ENCODE measurements at regions not wholly inside any gene's neighbourhood (a gene's known extent, or its start where the extent isn't known, plus 50 kb on each side); places are given as distances from the start of the nearest gene placed in this dataset.

DNA sequence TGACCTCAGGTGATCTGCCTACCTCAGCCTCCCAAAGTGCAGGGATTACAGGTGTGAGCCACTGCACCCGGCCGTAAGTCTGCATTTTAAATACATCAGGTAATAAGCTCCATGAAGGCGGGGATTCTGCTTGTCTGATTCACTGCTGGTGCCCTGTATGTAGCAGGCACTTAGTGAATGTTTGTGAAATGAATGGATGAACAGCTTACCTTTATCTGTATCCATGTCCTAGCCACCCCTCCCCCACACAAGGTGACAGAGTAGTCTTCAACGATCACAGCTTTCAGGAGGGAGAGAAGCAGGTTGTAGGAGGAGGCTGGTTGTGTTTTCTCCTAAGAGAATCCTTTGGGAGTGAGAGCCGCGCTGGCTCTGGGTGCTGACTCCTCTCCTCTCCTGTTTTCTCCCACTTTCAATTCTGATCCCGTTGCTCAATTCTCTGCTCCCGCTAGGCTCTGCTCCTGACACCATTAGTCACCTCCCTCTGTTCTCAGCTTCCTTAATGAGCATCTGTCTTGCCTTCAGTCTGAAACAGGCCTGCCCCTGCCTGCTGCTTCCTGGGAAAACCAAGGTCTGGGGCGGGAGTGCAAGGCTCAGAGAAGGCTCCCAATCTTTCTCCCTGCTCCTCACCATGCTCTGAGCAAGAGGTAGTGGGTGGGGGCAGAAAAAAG lies 88.8 kb upstream of the CTNNA1 start:
- no peak for DNase-seq

DNA sequence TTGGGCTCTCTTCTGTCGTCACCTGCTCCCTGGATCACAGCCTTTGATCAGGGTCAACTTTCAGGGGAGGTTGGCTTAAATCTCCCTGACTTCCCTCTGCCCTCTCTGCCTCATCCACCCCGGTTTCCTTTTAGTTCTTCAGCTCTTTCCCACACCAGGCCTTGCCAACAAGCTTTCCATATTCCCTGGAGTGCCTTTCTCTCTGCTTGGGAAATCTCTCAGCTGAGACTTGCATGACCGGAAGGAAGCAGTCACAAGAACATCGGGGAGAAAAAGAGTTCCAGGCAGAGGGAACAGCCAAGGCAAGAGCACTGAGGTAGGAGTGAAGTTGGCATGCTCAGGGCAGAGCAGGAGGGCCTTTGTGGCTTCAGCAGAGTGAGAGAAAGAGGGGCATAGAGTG lies 88.4 kb upstream of the HSPA9 start:
- DNase-seq: no peak

DNA sequence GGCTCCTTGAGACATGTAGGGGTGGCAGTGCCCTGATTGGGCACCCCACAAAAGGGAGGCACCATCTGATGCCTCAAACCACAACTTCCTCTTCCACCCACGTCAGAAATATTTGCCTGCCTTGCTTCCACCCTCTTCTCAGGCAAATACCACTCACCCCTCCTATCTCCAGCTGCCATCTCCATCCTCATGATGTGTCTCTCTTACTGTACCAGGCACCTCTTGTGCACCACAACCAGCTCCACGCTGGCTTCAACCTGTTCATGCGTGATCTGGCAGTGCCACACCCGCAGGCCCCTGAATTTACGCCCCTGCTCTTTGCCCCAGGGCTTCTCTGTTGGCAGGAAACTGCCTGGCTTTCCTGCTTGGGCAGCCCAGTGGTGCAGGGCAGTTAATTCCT lies 87.8 kb upstream of the HSPA9 start:
- DNase-seq: no peak

DNA sequence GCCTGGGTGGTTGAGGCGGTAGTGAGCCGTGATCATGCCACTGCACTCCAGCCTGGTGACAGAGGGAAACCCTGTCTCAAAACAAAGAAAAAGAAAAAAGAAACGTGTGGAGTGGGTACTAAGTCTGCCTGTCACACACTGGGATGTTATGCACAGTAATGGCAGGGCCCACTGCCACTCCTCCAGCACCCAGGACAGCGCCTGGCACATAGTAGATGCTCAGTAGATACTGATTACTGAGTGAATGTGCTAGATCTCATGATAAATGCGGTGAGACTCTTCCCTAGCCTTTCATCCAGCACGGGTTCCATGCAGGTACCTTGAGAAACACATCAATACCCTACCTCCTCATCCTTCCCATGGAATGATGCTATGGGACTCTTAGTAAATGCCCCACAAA lies 87.4 kb upstream of the HSPA9 start:
- no peak for DNase-seq

DNA sequence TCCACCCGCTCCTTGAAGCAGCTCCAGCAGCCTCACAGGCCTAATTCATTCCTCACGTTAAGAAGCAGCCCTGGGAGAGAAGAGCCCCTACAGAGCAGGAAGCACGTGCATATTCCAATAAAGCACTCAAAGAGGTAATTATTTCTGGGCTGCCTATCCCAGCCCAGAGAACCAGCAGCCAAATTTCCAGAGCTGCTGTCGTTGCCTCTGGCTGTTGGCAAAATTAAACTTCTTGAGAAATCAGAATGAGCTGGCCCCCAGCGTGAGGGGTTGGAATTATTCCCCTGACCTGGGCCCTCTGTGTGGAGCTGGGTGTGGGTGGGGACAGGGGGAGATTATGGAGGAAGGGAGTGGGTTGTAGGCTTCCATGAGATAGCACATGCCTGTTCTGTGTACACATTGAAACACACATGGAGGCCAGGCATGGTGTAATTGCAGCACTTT lies 86.8 kb upstream of the HSPA9 start:
- DNase-seq: peak; percentile 49

DNA sequence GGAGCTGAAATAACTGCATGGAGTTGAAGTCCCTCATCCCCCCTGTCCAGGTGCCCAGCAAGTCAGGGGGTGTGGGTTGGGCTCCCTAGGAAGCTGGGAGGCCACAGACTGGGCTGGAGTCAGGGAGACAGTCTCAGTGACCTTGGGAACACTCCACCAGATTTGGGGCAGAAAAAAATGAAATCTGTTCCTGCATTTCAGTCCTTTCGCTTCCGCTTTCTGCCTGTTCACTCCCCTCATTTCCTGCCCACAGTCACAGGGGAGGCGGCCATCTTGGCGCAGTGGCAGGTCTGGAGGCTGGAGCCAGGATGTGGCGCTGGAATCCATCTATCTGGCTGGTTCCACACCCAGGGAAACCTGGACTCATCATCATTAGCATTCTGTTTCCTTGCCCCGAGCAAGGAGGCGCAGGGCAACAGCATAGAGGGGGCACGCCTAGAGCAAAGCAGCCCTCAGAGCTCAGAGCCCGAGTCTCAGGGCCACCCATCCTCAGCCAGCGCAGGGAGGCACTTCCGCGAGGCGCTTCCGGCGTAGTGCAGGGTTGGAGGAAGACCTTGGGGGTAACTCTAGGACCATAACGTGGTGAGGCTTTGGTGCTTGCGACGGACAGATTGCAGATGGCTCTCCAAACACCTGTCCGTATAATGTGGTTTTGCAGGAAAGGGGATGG lies 86.2 kb upstream of the HSPA9 start:
- DNase-seq: no peak

DNA sequence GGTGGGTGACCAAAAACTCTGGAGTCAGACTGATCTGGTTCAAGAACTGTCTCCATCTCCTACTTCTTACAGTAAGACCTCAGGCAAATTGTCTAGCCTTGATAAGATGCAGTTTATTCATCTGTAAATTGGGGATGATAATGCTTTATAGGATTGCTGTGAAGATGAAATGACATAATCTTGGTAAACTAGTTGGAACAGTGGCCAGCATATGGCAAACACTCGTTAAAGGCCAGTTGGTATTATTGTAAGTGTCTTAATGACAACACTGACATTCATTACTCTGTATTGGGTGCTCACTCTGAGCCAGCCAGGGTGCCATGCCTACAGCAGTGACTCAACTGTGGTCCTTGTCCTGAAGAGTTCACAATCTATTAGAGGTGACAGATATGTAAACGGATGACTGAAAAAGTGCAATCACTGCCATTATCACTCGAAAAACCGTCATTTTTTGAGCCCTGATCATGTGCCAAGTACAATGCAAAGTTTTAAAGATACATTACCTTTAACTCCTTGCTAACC lies 84.9 kb upstream of the HSPA9 start:
- DNase-seq: no peak

DNA sequence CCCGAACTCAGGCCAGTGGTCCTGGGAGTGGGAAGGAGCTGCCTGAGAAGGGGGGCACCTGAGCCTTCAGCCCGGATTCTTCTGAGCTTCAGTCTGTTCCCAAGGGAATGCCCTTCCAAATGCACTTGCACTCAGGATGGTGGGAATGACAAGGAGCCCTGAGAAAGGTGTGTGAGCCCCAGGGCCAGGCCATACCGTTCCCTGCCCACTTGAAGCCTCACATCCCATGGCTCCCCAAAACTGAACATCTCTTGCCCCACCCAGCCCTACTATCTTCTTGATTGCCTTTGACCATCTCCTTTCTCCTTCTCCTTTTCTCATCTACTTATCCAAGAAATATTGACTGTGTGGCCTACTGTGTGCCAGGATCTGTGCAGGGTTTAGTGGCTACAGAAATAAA lies 84.4 kb upstream of the HSPA9 start:
- no peak for DNase-seq

DNA sequence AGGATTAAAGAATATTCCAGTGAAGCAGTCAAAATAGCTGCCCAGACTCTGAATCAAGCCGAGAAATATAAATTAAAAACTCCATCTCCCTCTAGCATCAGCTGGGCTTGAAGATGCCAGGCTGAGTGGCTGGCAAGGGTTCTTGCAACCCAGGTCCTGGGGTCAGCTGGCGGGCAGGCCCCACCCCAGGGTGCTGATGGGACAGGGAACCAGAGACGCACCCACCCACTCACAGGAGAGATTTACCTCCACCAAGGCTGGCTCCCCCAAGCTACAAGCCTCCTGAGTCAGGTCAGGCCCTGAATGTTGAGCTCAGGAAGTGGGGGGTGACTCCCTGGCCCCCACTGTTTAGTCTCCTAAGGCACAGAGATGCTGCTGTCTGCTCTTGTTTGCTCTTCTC lies 83.9 kb upstream of the HSPA9 start:
- DNase-seq: no peak

DNA sequence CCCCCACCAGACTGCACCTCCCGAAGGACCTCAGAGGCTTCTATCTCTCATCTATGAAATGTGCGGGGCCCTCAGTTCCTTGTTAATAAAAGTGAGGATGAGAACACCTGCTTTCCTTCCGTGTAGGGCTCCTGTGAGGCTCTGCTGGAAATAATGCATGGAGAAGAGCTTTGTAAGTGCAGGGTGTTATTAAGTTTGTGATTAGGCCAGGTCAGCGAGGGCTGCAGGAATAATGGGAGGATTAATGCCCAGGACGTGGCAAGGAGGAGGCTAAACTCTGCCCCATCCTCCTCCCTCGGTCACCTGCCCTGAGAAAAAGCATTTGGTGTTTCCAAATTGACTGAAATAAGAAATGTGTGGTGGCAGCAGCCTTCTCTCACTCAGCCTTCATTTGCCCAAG lies 83.5 kb upstream of the HSPA9 start:
- DNase-seq: no peak

DNA sequence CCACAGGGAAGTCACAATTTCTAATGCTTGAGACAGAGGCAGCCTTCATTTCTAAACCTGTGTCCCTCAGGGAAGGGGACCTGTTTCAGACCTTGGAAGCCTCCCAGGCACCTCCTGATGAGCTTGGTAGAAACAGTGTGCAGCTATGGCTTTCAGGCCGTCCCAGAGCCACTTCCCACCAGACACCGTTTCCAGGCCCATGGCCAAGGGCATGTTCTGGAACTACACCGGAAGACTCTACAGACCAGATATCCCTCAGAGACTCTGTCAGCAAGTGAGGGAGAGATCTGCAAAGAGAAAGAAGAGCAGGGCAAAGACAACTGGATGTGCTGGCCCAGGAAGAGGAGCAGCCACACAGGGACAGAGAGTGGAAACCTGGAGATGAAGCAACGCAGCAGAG lies 82.2 kb upstream of the HSPA9 start:
- DNase-seq: no peak

DNA sequence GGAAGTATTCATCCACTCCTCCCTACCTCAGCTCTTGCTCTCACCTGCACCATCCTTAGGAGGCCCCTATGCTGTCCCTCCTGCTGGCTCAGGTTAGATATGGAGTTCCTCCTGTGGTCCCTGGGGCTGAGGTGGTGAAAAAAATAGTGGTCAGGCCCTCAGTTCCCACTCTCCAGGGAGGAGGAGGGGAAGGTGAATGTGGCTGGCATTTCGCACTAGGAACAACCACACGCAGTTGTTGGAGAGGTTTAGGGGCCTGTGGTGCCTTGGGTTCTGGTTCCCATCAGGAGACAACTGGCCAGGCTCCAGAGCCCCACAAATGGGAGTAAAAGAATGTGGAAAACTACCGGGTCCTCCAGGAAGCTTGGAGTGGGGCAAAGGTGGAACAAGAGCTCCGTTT lies 81.7 kb upstream of the HSPA9 start:
- no peak for DNase-seq

DNA sequence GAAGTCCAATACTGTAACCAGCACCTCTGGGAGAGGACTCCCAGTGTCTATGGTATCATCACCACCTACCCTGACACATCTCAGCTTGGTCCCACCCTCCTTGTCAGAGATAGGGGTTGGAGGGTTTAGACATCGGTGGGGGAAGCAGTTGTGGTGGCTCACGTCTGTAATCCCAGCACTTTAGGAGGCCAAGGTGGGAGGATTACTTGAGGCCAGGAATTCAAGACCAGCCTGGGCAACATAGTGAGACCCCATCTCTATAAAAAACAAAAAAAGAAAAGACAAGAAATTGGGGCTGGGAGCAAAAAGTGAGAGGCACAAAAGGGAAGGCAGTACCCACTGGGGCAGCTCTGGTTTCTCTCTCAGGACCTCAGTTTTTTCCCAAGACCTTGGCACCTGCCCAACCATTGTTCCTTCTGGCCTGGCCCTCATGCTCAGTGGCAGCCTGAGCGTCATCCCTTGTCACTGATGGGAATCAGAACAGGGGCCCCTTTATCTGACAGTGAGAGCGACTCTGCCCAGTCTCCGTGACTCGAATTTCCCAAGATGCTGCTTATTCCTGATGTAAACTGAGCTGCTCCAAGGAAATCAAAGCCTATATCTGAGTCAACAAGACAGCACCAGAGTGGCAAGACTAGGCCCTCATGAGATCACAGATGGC lies 80.5 kb upstream of the HSPA9 start:
- DNase-seq: no peak

DNA sequence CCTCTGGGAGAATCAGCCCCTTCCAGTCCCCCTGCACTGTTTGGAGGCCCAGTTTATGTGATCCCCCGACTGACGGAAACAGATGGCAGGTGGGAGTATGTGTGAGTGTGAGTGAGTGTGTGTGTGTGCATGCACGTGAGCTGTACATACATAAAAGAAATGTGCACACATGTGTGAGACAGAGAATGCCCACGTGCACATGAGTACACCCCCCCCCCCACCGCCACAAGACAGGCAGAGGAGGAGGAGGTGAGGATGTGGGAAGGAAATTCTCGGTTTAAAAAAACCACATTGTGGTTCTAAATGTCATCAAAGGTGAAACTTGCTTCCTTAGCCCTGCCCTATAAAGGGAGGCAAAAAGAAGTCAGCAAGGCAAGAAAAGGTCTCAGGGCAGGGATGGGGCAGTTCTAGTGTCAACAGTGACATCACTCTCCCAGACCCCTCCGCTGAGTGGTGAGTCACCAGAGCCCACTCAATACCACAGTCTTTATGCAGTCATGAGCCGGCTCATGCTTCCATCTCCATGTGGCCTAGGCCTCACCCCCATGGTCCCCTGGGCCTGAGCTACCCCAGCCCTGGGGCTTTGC lies 79.2 kb upstream of the HSPA9 start:
- no peak for DNase-seq

DNA sequence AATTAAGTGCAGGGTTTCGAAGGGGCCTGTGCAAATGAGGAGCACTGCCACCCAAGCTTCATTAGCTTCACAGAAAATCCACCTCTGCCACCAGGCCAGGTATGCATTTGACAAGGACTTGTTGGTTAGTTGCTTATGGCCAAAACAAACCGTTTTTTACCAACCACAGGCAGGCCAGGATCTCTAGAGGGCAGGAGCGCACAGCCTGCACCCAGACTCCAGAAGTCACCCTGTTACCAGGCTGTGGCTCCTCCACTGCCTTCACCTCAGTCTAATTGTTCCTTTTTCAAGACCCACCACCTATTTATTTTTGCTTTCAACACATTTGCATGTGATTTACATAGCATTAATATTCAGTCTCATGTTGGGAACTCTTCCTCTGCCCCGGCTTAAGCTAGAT lies 78.3 kb upstream of the HSPA9 start:
- DNase-seq: no peak

DNA sequence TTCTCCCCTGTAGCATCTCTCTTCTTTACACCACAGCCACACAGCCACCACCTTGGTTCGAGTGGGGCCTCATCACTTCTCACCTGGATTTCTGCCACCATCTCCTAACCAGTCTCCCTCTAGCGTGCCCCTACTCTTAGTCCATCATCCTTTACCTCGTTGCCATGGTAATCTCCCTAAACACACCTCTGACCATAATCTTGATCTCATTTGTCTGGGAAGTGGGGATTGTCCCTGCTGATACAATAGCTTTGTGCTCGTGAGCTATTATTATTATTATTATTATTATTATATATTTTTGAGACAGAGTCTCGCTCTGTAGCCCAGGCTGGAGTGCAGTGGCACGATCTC lies 76.5 kb upstream of the HSPA9 start:
- DNase-seq: no peak

DNA sequence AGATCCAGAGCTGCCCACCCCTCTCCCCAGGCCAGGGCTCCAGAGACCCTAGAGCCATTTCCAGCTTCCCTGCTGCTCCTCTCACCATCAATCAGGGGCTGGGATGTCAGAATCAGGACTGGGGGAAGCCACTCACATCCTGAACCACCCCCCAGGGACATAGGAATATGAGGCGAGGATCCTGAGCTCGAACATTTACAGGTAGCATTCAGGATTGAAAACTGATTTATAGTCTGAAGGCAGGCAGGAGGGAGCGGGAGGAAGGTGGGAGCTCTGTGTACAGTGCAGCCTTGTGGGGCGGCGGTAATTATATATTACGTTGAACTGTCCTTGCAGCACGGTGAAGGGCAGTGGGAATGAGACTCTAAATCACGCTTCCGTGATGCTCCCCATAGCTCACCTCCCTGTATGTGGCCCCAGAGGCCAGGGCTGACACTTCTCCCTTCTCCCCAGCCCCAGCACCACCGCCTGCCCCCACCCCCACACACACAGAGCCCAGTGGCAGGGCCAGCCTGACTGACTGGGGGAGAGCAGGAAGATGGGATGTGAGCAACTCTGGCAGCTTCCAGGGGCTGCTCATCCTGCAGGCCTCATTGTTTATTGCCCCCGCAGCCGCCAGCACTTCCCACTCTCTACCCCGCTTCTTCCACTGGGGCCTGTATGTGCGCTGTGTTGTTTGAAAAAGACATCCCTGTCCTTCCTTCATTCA lies 76.0 kb upstream of the HSPA9 start:
- DNase-seq: no peak

DNA sequence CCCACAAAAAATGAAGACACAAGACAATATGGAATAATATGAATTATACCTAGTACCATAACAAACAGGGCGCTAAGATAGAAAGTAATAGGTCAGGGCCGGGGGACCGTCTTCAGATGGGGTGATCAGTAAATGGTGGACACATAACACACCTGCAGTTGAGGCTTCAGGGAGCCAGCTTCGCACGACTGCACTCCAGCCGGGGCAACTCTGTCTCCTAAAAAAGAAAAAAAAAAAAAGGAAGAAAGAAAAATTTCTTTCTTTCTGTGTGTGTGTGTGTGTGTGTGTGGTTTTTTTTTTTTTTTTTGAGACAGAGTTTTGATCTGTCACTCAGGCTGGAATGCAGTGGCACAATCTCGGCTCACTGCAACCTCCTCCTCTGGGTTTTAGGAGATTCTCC lies 75.0 kb upstream of the HSPA9 start:
- no peak for DNase-seq

DNA sequence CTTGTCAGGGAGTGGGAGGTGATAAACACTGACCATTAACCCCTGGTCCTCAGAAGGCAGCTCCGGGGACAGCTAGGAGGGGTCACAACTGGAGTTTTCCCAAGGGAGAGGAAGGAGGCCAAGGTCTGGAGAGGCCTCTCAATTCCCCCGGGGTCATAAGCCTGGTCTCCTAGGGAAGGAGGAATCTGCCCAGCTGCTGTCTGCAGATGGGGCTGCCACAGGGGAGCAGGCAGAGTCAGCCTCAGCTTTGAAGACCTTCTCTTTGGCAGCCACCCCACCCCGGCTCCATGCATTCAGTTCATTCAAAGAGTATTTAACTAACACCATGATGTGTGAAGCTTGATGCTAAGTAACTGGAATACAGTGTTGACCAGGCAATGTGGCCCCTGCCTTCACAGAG lies 74.6 kb upstream of the HSPA9 start:
- DNase-seq: no peak

DNA sequence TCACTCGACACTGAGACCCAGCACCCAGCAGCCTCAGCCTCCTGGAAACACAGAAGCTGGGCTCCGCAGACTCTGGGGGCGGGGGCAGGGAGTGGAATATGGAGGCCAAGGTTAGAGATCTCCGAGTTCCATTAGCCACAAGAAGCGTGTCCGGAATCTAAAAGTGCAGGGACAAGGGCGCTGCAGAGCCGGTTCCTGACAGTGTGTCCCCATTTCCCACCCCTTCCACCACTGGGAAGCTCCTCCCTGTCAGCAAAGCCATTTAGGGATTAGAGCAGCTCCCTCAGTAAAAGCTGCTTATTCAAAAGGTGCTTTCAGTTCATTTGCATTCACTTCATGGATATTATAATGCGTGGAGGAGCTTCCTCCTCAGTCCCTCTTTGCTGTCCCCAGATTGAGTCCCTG lies 74.1 kb upstream of the HSPA9 start:
- DNase-seq: no peak

DNA sequence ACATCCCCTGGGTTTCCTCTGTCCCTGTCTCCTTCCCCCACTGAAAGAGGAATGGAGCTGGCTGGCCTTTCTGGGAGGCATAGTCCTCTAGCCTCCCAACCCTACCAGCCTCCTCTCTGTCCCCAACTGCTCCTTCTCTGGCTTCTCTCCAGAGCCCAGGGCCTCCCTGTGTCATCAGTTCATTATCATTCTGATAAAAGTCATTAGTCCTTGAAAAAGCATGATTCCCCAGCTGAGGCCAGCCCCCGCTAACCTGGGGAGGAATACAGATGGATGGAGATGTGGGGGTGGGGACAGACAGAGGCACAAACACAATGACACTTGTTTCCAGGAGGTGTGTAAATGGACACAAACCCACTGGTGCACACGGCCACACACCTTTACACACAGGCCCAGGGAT lies 73.6 kb upstream of the HSPA9 start:
- DNase-seq: no peak

DNA sequence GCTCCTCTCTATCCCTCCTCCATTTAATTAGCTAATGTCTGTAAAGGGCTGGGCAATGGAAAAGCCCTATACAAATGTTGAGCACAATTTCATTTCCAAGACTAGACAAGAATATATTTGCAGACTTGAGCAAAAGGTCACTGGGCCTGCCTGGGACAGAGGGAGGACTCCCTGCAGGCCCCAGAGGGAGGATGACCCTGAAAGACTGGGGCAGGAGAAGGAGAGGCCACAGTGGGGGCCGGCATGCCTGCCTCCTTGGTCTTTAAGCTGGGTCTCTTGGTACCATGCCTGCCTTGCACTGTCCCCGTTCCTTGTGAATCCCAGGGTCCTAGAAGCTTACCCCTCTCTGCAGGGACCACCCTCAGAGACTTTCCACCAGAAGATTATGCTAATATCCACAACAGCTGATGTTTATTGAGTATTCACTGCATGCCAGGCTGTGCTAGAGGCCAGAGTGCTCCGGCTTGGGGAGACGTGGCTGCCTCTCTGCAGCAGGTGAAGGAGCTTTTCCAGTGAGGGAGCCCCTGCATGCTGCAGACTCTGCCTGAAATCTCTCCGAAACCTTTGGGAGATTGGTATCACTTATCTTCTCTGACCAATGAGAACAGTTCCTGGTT lies 72.7 kb upstream of the HSPA9 start:
- DNase-seq: no peak

DNA sequence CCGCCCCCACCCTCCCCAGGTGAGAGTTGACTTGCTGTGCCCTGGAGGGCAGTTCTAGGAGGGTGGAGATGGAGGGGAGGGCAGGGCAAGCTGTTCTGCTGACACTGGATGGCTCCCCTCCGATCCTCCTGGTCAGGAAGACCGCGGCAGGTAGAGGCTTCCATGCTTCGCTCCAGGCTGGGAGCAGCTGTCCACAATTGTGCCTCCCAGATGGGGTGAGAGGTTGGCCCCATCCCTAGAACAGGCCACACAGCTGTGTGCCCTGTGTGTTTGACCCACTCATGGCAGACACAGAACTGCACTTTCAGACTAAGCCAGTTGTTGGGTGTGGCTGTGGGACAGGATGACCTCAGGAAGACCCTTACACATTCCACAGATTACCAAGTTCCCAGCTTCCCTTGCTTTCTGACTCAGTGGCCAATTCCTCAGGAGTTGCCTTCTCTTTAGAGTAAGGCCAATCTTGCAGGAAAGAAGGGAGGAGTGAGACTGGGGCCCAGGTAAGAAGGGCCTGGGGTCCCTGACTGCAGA lies 72.1 kb upstream of the HSPA9 start:
- no peak for DNase-seq
